OCI-LY1 (cell line): ENCODE measurements at regions not wholly inside any gene's neighbourhood (a gene's known extent, or its start where the extent isn't known, plus 50 kb on each side); places are given as distances from the start of the nearest gene placed in this dataset.

ENCODE experiments used
- EZH2 ChIP-seq: fragments of 200-600 bp; sonication (generic), shearing (Covaris generic); IDR thresholded peaks from 2 replicates; pipeline ENCODE4 v1.8.0; 2017; ENCODE audit warnings: borderline replicate concordance, mixed run types, mild to moderate bottlenecking, antibody characterized with exemption, low read length, moderate library complexity, mixed read lengths
- TF ChIP-seq, protein P1 (sequence below): fragments of 200-600 bp; sonication (generic), shearing (Covaris generic); IDR thresholded peaks from 2 replicates; pipeline ENCODE4 v1.5.1; 2017; ENCODE audit warnings: mild to moderate bottlenecking, antibody characterized with exemption, low read length, moderate library complexity, mixed read lengths

DNA sequence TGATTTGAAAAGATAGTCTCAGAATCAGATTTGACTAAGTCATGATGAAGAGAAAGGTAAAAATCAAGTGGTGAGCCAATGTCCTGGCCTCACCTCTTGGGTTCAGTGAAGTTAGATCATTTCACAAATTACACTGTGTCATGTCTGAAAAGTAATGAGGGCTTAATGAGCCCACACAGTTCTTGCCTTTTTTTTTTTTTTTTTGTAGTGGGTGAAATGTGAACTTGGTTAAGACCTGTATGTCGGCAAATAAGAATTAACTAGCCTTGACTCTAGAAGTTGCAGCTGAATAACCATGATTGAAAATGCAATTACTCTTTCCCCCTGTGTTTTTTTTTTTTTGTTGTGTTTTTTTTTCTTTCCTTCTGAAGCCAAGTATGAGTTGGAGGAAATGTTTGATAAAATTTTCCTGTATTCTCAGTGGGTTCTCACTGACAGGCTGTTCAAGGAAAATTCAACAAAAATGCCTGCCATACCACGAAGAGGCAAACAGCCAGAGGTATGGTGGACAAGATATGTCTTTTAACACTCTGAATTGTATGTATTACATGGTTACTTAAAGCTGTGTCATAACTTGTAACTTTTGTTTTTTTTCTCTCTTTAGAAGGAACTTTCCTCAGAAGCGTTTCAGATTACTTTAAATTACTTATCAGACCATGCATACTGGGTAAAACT is 135.2 kb upstream of the MLIP start:
- TF ChIP-seq, protein P1, sequence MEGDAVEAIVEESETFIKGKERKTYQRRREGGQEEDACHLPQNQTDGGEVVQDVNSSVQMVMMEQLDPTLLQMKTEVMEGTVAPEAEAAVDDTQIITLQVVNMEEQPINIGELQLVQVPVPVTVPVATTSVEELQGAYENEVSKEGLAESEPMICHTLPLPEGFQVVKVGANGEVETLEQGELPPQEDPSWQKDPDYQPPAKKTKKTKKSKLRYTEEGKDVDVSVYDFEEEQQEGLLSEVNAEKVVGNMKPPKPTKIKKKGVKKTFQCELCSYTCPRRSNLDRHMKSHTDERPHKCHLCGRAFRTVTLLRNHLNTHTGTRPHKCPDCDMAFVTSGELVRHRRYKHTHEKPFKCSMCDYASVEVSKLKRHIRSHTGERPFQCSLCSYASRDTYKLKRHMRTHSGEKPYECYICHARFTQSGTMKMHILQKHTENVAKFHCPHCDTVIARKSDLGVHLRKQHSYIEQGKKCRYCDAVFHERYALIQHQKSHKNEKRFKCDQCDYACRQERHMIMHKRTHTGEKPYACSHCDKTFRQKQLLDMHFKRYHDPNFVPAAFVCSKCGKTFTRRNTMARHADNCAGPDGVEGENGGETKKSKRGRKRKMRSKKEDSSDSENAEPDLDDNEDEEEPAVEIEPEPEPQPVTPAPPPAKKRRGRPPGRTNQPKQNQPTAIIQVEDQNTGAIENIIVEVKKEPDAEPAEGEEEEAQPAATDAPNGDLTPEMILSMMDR, result no peak
- TF ChIP-seq EZH2, result no peak
